Aorta (tissue), 5 donors: ENCODE measurements at regions not wholly inside any gene's neighbourhood (a gene's known extent, or its start where the extent isn't known, plus 50 kb on each side); places are given as distances from the start of the nearest gene placed in this dataset.

Experiments used
- ATAC-seq: fragments of 200-7000 bp; cut with Tn5 transposase; one replicate; pipeline ENCODE4 v1.9.1; 2022; ENCODE audit warnings: moderate library complexity; ENCODE audit not compliant: low FRiP score
- DNase-seq, 2 donors: peaks; one replicate each; pipeline ENCODE4 v3.0.0-alpha.2; 2020
- H3K27ac ChIP-seq, 2 donors: one replicate each; pipeline ENCODE4 v1.5.1; 2013; ENCODE audit warnings: low read length in 2 of 2, mild to moderate bottlenecking in 2 of 2, moderate library complexity in 2 of 2, control low read depth in 1 of 2, inconsistent platforms in 1 of 2, low read depth in 1 of 2
- H3K27me3 ChIP-seq, 2 donors: one replicate each; pipeline ENCODE4 v1.6.1; 2013; ENCODE audit warnings: control low read depth in 1 of 2, low read length in 1 of 2, mild to moderate bottlenecking in 1 of 2, moderate library complexity in 1 of 2; ENCODE audit not compliant: insufficient read depth in 2 of 2, control insufficient read depth in 1 of 2
- H3K36me3 ChIP-seq, 2 donors: one replicate each; pipeline ENCODE4 v1.6.1; 2013; ENCODE audit warnings: control low read depth in 1 of 2, low read length in 1 of 2, mild to moderate bottlenecking in 1 of 2; ENCODE audit not compliant: insufficient read depth in 2 of 2, control insufficient read depth in 1 of 2
- H3K4me1 ChIP-seq, 2 donors: one replicate each; pipeline ENCODE4 v1.6.1; 2013; ENCODE audit warnings: low read length in 2 of 2, control low read depth in 1 of 2, mild to moderate bottlenecking in 1 of 2, moderate library complexity in 1 of 2; ENCODE audit not compliant: insufficient read depth in 2 of 2, control insufficient read depth in 1 of 2
- H3K4me3 ChIP-seq, 2 donors: one replicate each; pipeline ENCODE4 v1.5.1; 2013; ENCODE audit warnings: low read length in 2 of 2, control low read depth in 1 of 2, mild to moderate bottlenecking in 1 of 2
- H3K9me3 ChIP-seq: one replicate; pipeline ENCODE4 v1.6.1; 2013; ENCODE audit warnings: mild to moderate bottlenecking, low read length; ENCODE audit not compliant: control insufficient read depth
- WGBS, 2 donors: extraction: QIAGEN DNeasy Blood & Tissue Kit; methylation state at CpG; one replicate each; pipeline ENCODE4 v1.1.7; 2013; 5-methylcytosine and 5-hydroxymethylcytosine counted together
- intact Hi-C, 2 donors: fragments of 100-400 bp; cut with DNase I; formaldehyde crosslinking; loops; one replicate each; pipeline versions ENCODE4 v1.14.2 to v1.15.0; 2022
- donor health status: healthy with polysubstance abuse.
- donor health status: Bipolar disorder and iron deficiency.
- donor health status: DM: no; HTN: no; CAD: no.
- donor health status: DM: no; HTN: no; CAD: no.
- donor health status: DM: yes; HTN: yes; CAD: no.

DNA sequence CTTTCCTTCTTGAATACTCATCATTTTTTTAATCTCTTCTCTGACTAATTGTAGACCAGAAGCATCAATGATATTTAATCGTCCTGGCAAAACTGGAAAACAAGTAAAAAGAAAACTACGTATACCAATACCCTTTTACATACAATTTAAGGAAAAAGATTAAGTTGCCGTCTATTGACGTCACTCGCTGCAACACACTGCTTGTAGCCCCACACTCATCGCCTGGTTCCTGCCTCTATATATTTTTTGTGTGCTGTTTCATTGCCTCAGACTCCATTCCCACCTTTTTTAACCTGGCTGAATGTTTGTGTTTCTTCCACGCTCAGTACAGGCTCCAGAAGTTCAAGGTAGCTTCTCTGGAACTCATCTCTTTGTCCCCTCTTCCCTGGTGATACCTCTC, 536.2 kb downstream of the METTL4 start:
- ATAC-seq, result no peak
- Histone ChIP-seq H3K9me3 (no peaks in the 10 kb centered on the region), H3K27ac (no peak overlapping the region), H3K27me3 (no peaks in the 10 kb centered on the region), H3K36me3 (no peaks in the 10 kb centered on the region), H3K4me1 (no peaks in the 10 kb centered on the region), H3K4me3 (no peak overlapping the region)
- WGBS, 2 donors, result 85 to 88% methylated on average over 7 of the region's 7 CpGs
- intact Hi-C loops, result no loop called here
- no peak for DNase-seq

GRCh38 chr18:2036086-2036485, 535.2 kb downstream of the METTL4 start:
- no peaks in the 10 kb centered on the region for H3K4me1 ChIP-seq
- no peaks in the 10 kb centered on the region for H3K27me3 ChIP-seq
- H3K4me3 ChIP-seq, result no peak overlapping the region
- no peaks in the 10 kb centered on the region for H3K36me3 ChIP-seq
- ATAC-seq, result no peak
- intact Hi-C loops, result no loop called here
- WGBS, 2 donors, result 41 to 46% methylated on average over 3 of the region's 3 CpGs
- no peaks in the 10 kb centered on the region for H3K9me3 ChIP-seq
- H3K27ac ChIP-seq, result no peak overlapping the region
- no peak for DNase-seq

DNA sequence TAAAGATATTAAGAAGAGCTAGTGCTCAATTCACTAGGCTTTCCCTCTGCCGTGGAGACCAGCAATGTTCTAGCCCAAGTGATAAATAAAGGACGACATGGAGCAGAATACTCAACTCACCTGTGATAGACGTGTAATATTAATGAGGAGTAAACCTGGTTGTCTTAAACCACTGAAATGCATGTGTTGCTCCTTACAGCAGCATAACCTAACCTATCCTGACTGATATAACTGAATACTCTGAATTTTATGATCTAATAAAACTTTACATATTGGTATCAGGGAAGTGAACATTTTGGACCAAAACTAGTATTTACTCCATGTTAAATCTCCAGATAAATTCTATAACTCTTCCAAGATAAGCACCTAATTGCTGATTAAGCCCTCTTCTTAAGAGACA, 531.0 kb downstream of the METTL4 start:
- no peak for ATAC-seq

GRCh38 chr18:2049986-2050385, 521.3 kb downstream of the METTL4 start:
- no peaks in the 10 kb centered on the region for H3K4me1 ChIP-seq
- H3K36me3 ChIP-seq, result no peaks in the 10 kb centered on the region
- H3K27me3 ChIP-seq, result peaks cover 0 to 2% of the 10 kb centered on the region in 2 donors
- no peak overlapping the region for H3K4me3 ChIP-seq
- intact Hi-C loops, result loop anchor here in 1 of 2 donors (10.0 kb wide), 1 partner anchor 75 kb away; no protein-coding TSS in a partner anchor
- H3K27ac ChIP-seq, result no peak overlapping the region
- ATAC-seq, result no peak
- no peak for DNase-seq
- 28 to 32% methylated on average over 4 of the region's 4 CpGs for WGBS, 2 donors
- H3K9me3 ChIP-seq, result no peaks in the 10 kb centered on the region

More for the DNA sequence above, 531.0 kb downstream of the METTL4 start:
- H3K36me3 ChIP-seq, result no peaks in the 10 kb centered on the region
- intact Hi-C loops, result loop anchor here in 1 of 2 donors (10.0 kb wide), 1 partner anchor 85 kb away; no protein-coding TSS in a partner anchor
- H3K4me1 ChIP-seq, result no peaks in the 10 kb centered on the region
- no peak overlapping the region for H3K27ac ChIP-seq
- H3K27me3 ChIP-seq, result no peaks in the 10 kb centered on the region
- 82 to 86% methylated on average over 3 of the region's 3 CpGs for WGBS, 2 donors
- H3K9me3 ChIP-seq, result no peaks in the 10 kb centered on the region
- DNase-seq, result no peak
- no peak overlapping the region for H3K4me3 ChIP-seq

GRCh38 chr18:2050702-2051201, 520.6 kb downstream of the METTL4 start:
- whole genome bisulfite sequencing, 2 donors, result 73 to 77% methylated on average over 3 of the region's 3 CpGs
- ATAC-seq (no peak), DNase-seq (no peak)
- H3K36me3 ChIP-seq, result no peaks in the 10 kb centered on the region
- intact Hi-C loops, result no loop called here
- H3K9me3 ChIP-seq, result no peaks in the 10 kb centered on the region
- H3K27me3 ChIP-seq, result peaks cover 0 to 2% of the 10 kb centered on the region in 2 donors
- H3K4me3 ChIP-seq, result no peak overlapping the region
- H3K27ac ChIP-seq, result no peak overlapping the region
- H3K4me1 ChIP-seq, result no peaks in the 10 kb centered on the region

- no peak for DNase-seq
- 72 to 73% methylated on average over 3 of the region's 3 CpGs for WGBS, 2 donors
- Histone ChIP-seq H3K36me3 (no peaks in the 10 kb centered on the region), H3K27ac (no peak overlapping the region), H3K27me3 (peaks cover 0 to 2% of the 10 kb centered on the region in 2 donors), H3K9me3 (no peaks in the 10 kb centered on the region), H3K4me1 (no peaks in the 10 kb centered on the region), H3K4me3 (no peak overlapping the region)
- intact Hi-C loops, result no loop called here
- ATAC-seq, result no peak
These were observed 517.7 kb downstream of the METTL4 start for GRCh38 chr18:2053490-2054089.

DNA sequence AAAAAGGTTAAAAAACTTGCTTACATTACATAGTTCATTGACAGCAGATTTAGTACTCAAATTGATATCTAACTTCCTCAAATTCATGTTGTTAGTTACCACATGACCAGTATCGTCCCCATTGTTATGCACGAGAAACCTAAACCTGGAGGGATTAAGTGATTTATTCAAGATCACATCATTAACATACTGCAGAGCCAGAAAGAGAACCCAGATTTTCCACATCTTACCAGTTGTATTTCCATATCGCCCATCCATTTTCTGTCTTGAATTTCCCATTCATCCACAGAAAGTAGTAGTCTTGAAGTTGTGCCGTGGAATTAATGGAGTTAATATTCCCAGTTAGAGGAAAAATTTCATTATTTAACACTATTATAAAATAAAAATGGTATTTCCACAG, 512.0 kb downstream of the METTL4 start:
- no peak for ATAC-seq
- WGBS, 2 donors, result 72% methylated on average over 4 of the region's 4 CpGs

GRCh38 chr18:2060086-2060485, 511.2 kb downstream of the METTL4 start:
- H3K9me3 ChIP-seq, result peaks cover 4% of the 10 kb centered on the region
- no peaks in the 10 kb centered on the region for H3K4me1 ChIP-seq
- no peaks in the 10 kb centered on the region for H3K36me3 ChIP-seq
- no peak overlapping the region for H3K4me3 ChIP-seq
- intact Hi-C loops, result no loop called here
- H3K27me3 ChIP-seq, result no peaks in the 10 kb centered on the region
- H3K27ac ChIP-seq, result no peak overlapping the region
- ATAC-seq, result no peak
- DNase-seq, result no peak
- WGBS, 2 donors, result 83 to 94% methylated on average over 1 of the region's 1 CpG

More for the DNA sequence above, 512.0 kb downstream of the METTL4 start:
- Histone ChIP-seq H3K27ac (no peak overlapping the region), H3K36me3 (no peaks in the 10 kb centered on the region), H3K4me1 (no peaks in the 10 kb centered on the region), H3K9me3 (peaks cover 4% of the 10 kb centered on the region), H3K27me3 (no peaks in the 10 kb centered on the region), H3K4me3 (no peak overlapping the region)
- intact Hi-C loops, result no loop called here
- no peak for DNase-seq

GRCh38 chr18:2070631-2071030, 500.7 kb downstream of the METTL4 start:
- Histone ChIP-seq H3K27ac (no peak overlapping the region), H3K36me3 (no peaks in the 10 kb centered on the region), H3K27me3 (no peaks in the 10 kb centered on the region), H3K4me1 (no peaks in the 10 kb centered on the region), H3K9me3 (no peaks in the 10 kb centered on the region), H3K4me3 (no peak overlapping the region)
- intact Hi-C loops, result no loop called here
- WGBS, 2 donors, result 55 to 64% methylated on average over 4 of the region's 4 CpGs
- DNase-seq (no peak), ATAC-seq (no peak)
